Fibroblast of pulmonary artery (primary cell): ENCODE measurements at regions not wholly inside any gene's neighbourhood (a gene's known extent, or its start where the extent isn't known, plus 50 kb on each side); places are given as distances from the start of the nearest gene placed in this dataset.

Source experiments
- DNase-seq: peaks from one replicate; pipeline ENCODE4 v3.0.0-alpha.2; 2010; ENCODE audit warnings: low read depth
- H3K4me3 ChIP-seq: replicated peaks from 2 replicates; pipeline ENCODE4 v1.5.1; 2011; ENCODE audit warnings: low read depth, mild to moderate bottlenecking, control low read depth, low read length, moderate library complexity
- TF ChIP-seq, protein P1 (sequence below): IDR thresholded peaks from 2 replicates; pipeline ENCODE4 v1.5.1; 2011; ENCODE audit warnings: mild to moderate bottlenecking, control low read depth, low read length, inconsistent platforms; ENCODE audit errors: missing control alignments

DNA sequence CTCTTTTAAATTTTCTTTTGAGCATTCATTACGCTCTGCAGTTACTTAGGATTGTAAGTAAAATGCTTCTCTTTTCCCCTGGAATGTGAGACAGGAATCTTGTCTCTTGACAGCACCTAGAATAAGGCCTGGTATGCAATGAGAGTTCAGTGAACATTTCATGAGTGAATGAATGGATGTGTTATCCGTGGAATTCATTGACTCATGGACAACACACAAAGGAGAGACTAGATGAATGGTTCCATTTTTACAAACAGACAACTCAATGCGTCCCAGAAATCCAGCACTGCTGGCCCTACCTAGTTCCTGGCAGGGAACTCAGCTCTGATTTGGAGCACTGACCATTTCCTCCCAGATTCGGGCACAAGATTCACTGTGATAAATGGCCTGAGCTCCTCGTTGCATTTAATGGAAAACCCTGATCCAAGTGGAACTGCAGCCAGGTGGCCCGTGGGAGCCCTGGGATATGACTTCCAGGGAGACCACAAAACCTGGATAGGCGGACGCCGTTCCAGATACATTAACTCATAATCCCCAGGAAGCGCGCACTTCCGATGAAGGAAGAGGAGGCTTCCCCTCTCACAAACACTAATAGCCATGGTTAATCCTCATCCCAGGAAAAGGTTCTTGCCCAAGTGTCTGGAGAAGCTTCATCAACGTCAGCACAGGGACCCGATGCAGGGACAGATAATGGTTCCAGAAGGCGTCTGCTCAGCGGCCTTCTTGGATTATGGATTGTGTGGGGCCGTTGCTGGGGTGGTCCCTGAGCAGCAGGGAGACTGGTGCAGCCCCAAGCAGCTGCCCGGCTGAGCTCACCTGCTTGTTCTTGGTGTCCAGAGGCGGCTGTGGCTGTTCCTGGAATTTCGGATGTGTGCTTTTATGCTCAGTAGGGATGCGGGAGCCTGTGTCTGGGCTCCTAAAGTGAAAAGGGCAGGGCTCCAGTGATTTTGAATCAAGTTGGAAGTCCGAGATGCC is 211.1 kb upstream of the TSHZ3 start:
- H3K4me3 ChIP-seq = no peak overlapping the region
- no peak for DNase-seq
- TF ChIP-seq, protein P1, sequence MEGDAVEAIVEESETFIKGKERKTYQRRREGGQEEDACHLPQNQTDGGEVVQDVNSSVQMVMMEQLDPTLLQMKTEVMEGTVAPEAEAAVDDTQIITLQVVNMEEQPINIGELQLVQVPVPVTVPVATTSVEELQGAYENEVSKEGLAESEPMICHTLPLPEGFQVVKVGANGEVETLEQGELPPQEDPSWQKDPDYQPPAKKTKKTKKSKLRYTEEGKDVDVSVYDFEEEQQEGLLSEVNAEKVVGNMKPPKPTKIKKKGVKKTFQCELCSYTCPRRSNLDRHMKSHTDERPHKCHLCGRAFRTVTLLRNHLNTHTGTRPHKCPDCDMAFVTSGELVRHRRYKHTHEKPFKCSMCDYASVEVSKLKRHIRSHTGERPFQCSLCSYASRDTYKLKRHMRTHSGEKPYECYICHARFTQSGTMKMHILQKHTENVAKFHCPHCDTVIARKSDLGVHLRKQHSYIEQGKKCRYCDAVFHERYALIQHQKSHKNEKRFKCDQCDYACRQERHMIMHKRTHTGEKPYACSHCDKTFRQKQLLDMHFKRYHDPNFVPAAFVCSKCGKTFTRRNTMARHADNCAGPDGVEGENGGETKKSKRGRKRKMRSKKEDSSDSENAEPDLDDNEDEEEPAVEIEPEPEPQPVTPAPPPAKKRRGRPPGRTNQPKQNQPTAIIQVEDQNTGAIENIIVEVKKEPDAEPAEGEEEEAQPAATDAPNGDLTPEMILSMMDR = no peak

DNA sequence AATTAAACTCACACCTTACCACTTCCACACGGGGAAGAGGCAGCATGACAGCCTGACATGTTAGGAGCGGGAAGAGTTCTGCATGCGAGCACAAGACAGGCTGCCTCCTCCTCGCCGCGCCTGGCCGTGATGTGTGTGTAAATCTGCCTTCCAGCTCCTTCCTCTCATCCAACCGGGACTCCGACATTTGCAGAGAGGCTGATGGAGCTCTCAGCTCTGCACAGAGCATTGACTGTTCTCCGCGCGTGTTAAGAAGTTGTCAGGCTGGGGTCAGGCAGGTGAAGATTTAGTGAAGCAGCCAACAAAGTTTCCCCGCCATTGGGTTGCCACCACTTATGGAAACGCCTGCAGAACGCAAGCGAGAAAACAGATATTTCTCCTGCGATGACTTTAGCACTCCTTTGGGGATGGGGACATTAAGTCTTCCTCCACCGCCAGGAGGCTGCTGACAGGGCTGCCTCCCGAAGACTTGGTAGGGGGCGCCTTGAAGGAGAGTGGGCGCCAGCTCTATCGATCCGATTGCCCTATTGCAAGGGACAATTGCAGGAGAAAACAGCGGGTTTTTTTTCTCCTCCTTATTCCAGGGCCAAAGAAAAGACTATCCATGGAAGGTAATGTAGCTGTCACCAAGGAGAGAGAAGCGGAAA is 213.9 kb upstream of the TSHZ3 start:
- DNase-seq = no peak
- TF ChIP-seq, protein P1 = no peak
- no peak overlapping the region for H3K4me3 ChIP-seq

DNA sequence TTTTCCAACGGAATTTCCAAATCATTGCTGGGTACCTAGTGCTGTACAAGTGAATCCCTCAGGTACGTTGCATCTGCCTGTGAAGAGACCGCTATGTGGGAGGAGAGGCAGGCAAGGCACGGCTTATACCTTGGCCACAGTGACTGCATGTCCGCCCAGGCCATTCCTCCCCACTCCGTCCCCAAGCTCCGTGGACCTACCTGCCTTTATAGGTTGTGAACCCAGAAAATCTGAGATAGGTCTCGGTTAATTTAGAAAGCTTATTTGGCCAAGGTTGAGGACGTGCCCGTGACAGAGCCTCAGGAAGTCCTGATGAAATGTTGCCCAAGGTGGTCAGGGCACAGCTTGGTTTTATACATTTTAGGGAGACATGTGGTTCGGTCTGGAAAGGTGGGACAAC is 218.5 kb upstream of the TSHZ3 start:
- no peak overlapping the region for H3K4me3 ChIP-seq
- no peak for DNase-seq
- TF ChIP-seq, protein P1 = no peak

DNA sequence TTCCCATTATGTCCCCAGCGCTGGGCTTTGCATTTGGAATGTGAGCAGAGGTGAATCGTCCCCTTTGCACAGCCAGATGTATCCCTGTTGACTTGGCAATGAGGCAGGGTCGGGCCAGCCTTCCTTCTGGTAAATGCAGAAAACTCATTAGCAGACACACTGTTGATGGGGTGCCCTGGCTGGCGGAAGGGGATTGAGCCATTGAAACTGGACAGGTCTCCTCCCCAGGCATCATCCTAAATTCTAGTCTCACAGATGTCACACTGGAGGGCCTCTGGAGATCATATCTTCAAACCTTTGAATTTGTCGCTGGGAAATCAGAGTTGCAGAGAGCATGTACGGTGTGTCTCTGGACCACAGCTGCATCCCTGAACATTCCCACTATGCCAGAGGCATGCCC is 219.5 kb upstream of the TSHZ3 start:
- no peak overlapping the region for H3K4me3 ChIP-seq

DNA sequence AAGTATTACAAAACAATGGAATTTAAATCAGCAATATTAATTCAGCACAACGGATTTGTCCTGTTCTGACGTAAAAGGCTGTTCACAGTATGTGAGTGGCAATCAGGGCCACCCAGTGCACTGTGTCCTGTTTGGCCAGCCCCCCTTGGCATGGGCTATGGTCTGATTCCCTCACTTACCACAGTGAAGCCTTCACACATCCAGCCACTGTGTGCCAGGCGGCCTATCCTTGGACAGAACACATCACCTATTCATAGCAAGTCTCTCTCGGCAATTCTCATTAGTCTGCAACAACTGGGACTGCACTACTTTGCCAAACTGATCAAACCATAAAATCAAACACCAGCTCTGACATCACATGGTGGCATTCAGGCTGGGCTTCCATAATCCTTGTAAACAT is 221.5 kb upstream of the TSHZ3 start:
- no peak overlapping the region for H3K4me3 ChIP-seq
- DNase-seq = no peak
- TF ChIP-seq, protein P1 = no peak

More for the DNA sequence above, 219.5 kb upstream of the TSHZ3 start:
- TF ChIP-seq, protein P1 = no peak
- DNase-seq = no peak

DNA sequence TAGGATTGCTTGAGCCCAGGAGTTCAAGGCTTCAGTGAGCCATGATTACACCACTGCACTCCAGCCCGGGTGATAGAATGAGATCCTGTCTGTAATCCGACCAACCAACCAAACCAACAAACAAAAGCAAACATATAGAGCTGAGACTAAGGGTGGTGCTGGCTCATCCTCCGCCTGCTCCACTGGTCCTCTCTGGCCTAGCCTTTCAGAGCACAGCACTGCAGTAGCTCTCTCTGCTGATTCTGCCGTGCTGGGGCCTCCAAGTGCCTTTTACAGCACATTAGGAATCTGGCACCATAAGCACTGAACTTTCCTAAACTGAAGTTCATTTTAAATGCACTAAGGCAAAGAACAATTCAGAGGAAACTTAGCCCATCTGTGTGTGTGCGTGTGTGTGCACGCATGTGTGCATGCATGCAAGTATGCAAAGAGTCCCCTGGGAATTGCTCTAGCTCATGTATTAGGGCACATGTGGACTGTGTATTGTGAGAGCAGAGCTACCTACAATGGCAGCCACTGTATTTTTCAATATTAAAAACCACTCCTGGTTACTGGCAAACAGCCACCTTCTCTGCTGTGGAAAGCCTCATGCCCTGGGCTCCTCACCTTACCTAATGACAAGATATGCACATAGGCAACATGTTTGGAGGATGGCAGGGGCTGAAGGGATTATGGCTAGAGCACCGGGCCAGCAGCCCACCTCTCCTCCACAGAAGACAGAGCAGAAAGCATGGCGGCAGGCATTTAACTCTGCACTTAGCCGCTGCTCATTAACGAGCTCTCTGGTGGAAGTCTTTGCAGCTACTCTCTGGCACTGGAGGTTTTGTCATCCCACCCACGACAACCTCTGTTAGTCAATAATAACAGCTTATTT is 223.1 kb upstream of the TSHZ3 start:
- no peak overlapping the region for H3K4me3 ChIP-seq
- no peak for DNase-seq
- TF ChIP-seq, protein P1 = no peak
